ENCODE measurements at regions not wholly inside any gene's neighbourhood (a gene's known extent, or its start where the extent isn't known, plus 50 kb on each side); places are given as distances from the start of the nearest gene placed in this dataset.

DNA sequence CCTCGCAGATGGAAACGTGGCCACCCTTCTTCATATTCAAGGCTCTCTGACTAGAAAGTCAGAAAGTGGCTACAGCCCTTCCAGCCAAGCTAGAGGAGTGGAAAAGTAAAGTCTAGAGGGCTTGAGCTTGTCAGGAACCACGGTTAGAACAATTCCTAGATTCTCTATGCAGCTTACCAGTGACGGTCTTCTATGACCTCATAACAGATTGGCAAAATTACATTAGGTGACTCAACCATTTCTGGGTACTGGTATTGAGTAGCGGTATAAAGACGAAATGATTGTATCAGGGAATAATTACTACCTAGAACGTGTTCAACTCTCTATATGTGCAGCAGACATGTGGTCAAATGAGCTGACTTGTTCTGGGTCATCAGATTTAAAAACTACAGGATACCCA, 155.0 kb upstream of the RUNX1 start:
- TF ChIP-seq CTCF (IDR thresholded peaks at IDR 0.05; ENCODE audit: low read depth, low read length, poor library complexity, severe bottlenecking) = no peak
- no peak for TF ChIP-seq EZH2phosphoT487 (IDR thresholded peaks at IDR 0.05; ENCODE audit: borderline replicate concordance, low read length)

Measured in DOHH2 (cell line).